H9 (cell line): ENCODE measurements at regions not wholly inside any gene's neighbourhood (a gene's known extent, or its start where the extent isn't known, plus 50 kb on each side); places are given as distances from the start of the nearest gene placed in this dataset.

Experiments used
- DNase-seq: peaks from one replicate; pipeline ENCODE4 v3.0.0-alpha.2; 2017
- H2AFZ ChIP-seq: one replicate; pipeline ENCODE4 v1.6.1; 2013; ENCODE audit warnings: mild to moderate bottlenecking, low read length, control low read depth, moderate library complexity
- H2AK5ac ChIP-seq: 2 replicates; pipeline ENCODE4 v1.6.1; 2013; ENCODE audit warnings: low read length, control low read depth, mixed read lengths; ENCODE audit not compliant: insufficient read length
- H2BK120ac ChIP-seq: one replicate; pipeline ENCODE4 v1.6.1; 2013; ENCODE audit warnings: low read depth, mild to moderate bottlenecking, low read length, control low read depth, inconsistent platforms; ENCODE audit not compliant: poor library complexity, severe bottlenecking
- H2BK12ac ChIP-seq: 2 replicates; pipeline ENCODE4 v1.6.1; 2013; ENCODE audit warnings: low read length, control low read depth, mixed read lengths, low read depth; ENCODE audit not compliant: insufficient read length
- H2BK15ac ChIP-seq: 2 replicates; pipeline ENCODE4 v1.6.1; 2013; ENCODE audit warnings: low read depth, low read length, control low read depth
- H2BK20ac ChIP-seq: one replicate; pipeline ENCODE4 v1.6.1; 2013; ENCODE audit warnings: low read depth, mild to moderate bottlenecking, low read length, control low read depth, inconsistent platforms; ENCODE audit not compliant: poor library complexity, severe bottlenecking
- H2BK5ac ChIP-seq: 2 replicates; pipeline ENCODE4 v1.6.1; 2013; ENCODE audit warnings: low read length, control low read depth, mixed read lengths; ENCODE audit not compliant: insufficient read length
- H3K14ac ChIP-seq: 2 replicates; pipeline ENCODE4 v1.6.1; 2013; ENCODE audit warnings: low read length, control low read depth; ENCODE audit not compliant: insufficient read depth
- H3K18ac ChIP-seq: 2 replicates; pipeline ENCODE4 v1.6.1; 2013; ENCODE audit warnings: low read depth, mild to moderate bottlenecking, mixed read lengths, low read length, control low read depth; ENCODE audit not compliant: insufficient read length
- H3K23ac ChIP-seq: 2 replicates; pipeline ENCODE4 v1.6.1; 2013; ENCODE audit warnings: low read length, control low read depth, mixed read lengths, low read depth; ENCODE audit not compliant: insufficient read length
- H3K23me2 ChIP-seq: 2 replicates; pipeline ENCODE4 v1.6.1; 2013; ENCODE audit warnings: low read depth, mild to moderate bottlenecking, mixed read lengths, low read length, control low read depth; ENCODE audit not compliant: insufficient read length, poor library complexity, severe bottlenecking
- H3K27ac ChIP-seq: 2 replicates; pipeline ENCODE4 v1.5.1; 2013; ENCODE audit warnings: low read length, control low read depth, mixed read lengths, low read depth; ENCODE audit not compliant: insufficient read length
- H3K27me3 ChIP-seq: 2 replicates; pipeline ENCODE4 v1.6.1; 2013; ENCODE audit warnings: low read length, control low read depth, inconsistent platforms; ENCODE audit not compliant: insufficient read depth
- H3K4ac ChIP-seq: 2 replicates; pipeline ENCODE4 v1.6.1; 2013; ENCODE audit warnings: low read depth, mild to moderate bottlenecking, control low read depth, inconsistent platforms, low read length, moderate library complexity
- H3K4me1 ChIP-seq: 2 replicates; pipeline ENCODE4 v1.6.1; 2013; ENCODE audit warnings: low read length, control low read depth, inconsistent platforms; ENCODE audit not compliant: insufficient read depth
- H3K4me2 ChIP-seq: 2 replicates; pipeline ENCODE4 v1.6.1; 2013; ENCODE audit warnings: low read length, control low read depth, mixed read lengths; ENCODE audit not compliant: insufficient read length, insufficient read depth
- H3K56ac ChIP-seq: 2 replicates; pipeline ENCODE4 v1.6.1; 2013; ENCODE audit warnings: low read depth, mild to moderate bottlenecking, mixed read lengths, low read length, control low read depth; ENCODE audit not compliant: insufficient read length
- H3K79me1 ChIP-seq: 2 replicates; pipeline ENCODE4 v1.6.1; 2013; ENCODE audit warnings: low read depth, mild to moderate bottlenecking, moderate library complexity, low read length, control low read depth, inconsistent platforms; ENCODE audit not compliant: insufficient read depth, poor library complexity, severe bottlenecking
- H3K79me2 ChIP-seq: 2 replicates; pipeline ENCODE4 v1.6.1; 2013; ENCODE audit warnings: low read length, control low read depth, inconsistent platforms; ENCODE audit not compliant: insufficient read depth
- H3K9ac ChIP-seq: 2 replicates; pipeline ENCODE4 v1.6.1; 2013; ENCODE audit warnings: low read length, control low read depth, mixed read lengths; ENCODE audit not compliant: insufficient read length; ENCODE audit errors: extremely low read depth
- H3K9me3 ChIP-seq: one replicate; pipeline ENCODE4 v1.6.1; 2013; ENCODE audit warnings: low read depth, low read length, inconsistent platforms; ENCODE audit not compliant: control insufficient read depth
- H3T11ph ChIP-seq: one replicate; pipeline ENCODE4 v1.6.1; 2013; ENCODE audit warnings: mild to moderate bottlenecking, low read length, control low read depth, inconsistent platforms
- H4K20me1 ChIP-seq: one replicate; pipeline ENCODE4 v1.6.1; 2013; ENCODE audit not compliant: control insufficient read depth, insufficient read length, insufficient read depth
- H4K5ac ChIP-seq: 2 replicates; pipeline ENCODE4 v1.6.1; 2013; ENCODE audit warnings: low read depth, mild to moderate bottlenecking, mixed read lengths, low read length, control low read depth; ENCODE audit not compliant: insufficient read length
- H4K8ac ChIP-seq: replicated peaks from 2 replicates; pipeline ENCODE4 v1.6.1; 2013; ENCODE audit warnings: low read length, control low read depth, mixed read lengths, low read depth; ENCODE audit not compliant: insufficient read length
- H4K91ac ChIP-seq: 2 replicates; pipeline ENCODE4 v1.6.1; 2013; ENCODE audit warnings: low read depth, mild to moderate bottlenecking, moderate library complexity, mixed read lengths, low read length, control low read depth; ENCODE audit not compliant: insufficient read length
- H3K27ac Mint-ChIP-seq, 3 experiments: 2 replicates in 2 of 3; 3 replicates in 1 of 3; pipeline ENCODE4 v1.8.0; 2020 to 2021; ENCODE audit warnings: mixed read lengths in 3 of 3, mild to moderate bottlenecking in 1 of 3, moderate library complexity in 1 of 3
- H3K27me3 Mint-ChIP-seq: 2 replicates; pipeline ENCODE4 v1.8.0; 2021; ENCODE audit warnings: low read depth, mild to moderate bottlenecking, moderate library complexity, mixed read lengths
- H3K36me3 Mint-ChIP-seq, 3 experiments: 2 replicates in 2 of 3; 3 replicates in 1 of 3; pipeline ENCODE4 v1.8.0; 2020 to 2021; ENCODE audit warnings: low read depth in 3 of 3, mixed read lengths in 3 of 3; ENCODE audit not compliant: insufficient read depth in 1 of 3
- H3K4me1 Mint-ChIP-seq, 2 experiments: 2 replicates each; pipeline ENCODE4 v1.8.0; 2020; ENCODE audit warnings: mixed read lengths in 2 of 2
- H3K4me3 Mint-ChIP-seq, 2 experiments: 2 replicates in 1 of 2; 3 replicates in 1 of 2; pipeline ENCODE4 v1.8.0; 2020 to 2021; ENCODE audit warnings: mild to moderate bottlenecking in 2 of 2, mixed read lengths in 2 of 2, moderate library complexity in 1 of 2
- H3K9me3 Mint-ChIP-seq, 2 experiments: 2 replicates in 1 of 2; 3 replicates in 1 of 2; pipeline ENCODE4 v1.8.0; 2020; ENCODE audit warnings: mild to moderate bottlenecking in 2 of 2, mixed read lengths in 2 of 2, moderate library complexity in 1 of 2
- WGBS: extraction: QIAGEN DNeasy Blood & Tissue Kit; methylation state at CpG from one replicate; pipeline ENCODE4 v1.1.7; 2013; ENCODE audit warnings: missing lambda C conversion rate, low lambda C conversion rate, mixed read lengths; ENCODE audit not compliant: insufficient read length; ENCODE audit errors: extremely low coverage; 5-methylcytosine and 5-hydroxymethylcytosine counted together
- TF ChIP-seq, protein P1 (sequence below): fragments of 200-600 bp; sonication (generic); conservative IDR thresholded peaks from 3 replicates; pipeline ENCODE4 v1.8.0; 2021; ENCODE audit warnings: antibody characterized with exemption, mild to moderate bottlenecking

DNA sequence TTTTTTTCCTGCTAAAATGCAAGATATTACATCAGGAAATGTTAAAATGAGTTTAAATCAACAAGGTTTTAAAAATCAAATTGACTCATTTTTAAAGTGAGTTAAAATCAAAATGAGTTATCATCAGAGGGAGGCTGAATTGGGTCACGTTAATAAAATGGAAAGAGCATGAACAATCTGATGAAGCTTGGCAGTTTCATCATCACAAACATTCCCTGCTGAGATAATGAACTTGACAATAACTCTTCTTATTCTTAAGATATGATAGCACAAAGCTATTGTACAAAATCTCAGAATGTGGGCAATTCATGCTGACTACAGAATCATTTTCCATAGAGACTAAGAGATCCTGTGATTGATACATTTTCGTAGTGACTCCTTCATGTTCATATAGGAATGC lies 1086.7 kb downstream of the STIM2 start:
- H3K79me1 ChIP-seq = no peaks in the 10 kb centered on the region
- Mint-ChIP-seq H3K27me3 (no peaks in the 10 kb centered on the region), H3K4me3 (no peak overlapping the region), H3K27ac (no peak overlapping the region), H3K4me1 (no peaks in the 10 kb centered on the region), H3K9me3 (no peaks in the 10 kb centered on the region), H3K36me3 (no peaks in the 10 kb centered on the region)
- H2BK12ac ChIP-seq = no peak overlapping the region
- no peaks in the 10 kb centered on the region for H3K23me2 ChIP-seq
- no peaks in the 10 kb centered on the region for H4K20me1 ChIP-seq
- H2AFZ ChIP-seq = no peak overlapping the region
- no peak overlapping the region for H4K8ac ChIP-seq
- H2AK5ac ChIP-seq = no peak overlapping the region
- H3K9me3 ChIP-seq = no peaks in the 10 kb centered on the region
- no peaks in the 10 kb centered on the region for H3K79me2 ChIP-seq
- H3K18ac ChIP-seq = no peak overlapping the region
- no peak overlapping the region for H2BK20ac ChIP-seq
- TF ChIP-seq, protein P1, sequence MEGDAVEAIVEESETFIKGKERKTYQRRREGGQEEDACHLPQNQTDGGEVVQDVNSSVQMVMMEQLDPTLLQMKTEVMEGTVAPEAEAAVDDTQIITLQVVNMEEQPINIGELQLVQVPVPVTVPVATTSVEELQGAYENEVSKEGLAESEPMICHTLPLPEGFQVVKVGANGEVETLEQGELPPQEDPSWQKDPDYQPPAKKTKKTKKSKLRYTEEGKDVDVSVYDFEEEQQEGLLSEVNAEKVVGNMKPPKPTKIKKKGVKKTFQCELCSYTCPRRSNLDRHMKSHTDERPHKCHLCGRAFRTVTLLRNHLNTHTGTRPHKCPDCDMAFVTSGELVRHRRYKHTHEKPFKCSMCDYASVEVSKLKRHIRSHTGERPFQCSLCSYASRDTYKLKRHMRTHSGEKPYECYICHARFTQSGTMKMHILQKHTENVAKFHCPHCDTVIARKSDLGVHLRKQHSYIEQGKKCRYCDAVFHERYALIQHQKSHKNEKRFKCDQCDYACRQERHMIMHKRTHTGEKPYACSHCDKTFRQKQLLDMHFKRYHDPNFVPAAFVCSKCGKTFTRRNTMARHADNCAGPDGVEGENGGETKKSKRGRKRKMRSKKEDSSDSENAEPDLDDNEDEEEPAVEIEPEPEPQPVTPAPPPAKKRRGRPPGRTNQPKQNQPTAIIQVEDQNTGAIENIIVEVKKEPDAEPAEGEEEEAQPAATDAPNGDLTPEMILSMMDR = no peak
- DNase-seq = no peak
- H3K4me1 ChIP-seq = no peaks in the 10 kb centered on the region
- H2BK15ac ChIP-seq = no peak overlapping the region
- H3K27me3 ChIP-seq = no peaks in the 10 kb centered on the region
- H3T11ph ChIP-seq = no peak overlapping the region
- no CpG with 5 or more reads among the region's 2 CpGs for WGBS
- no peak overlapping the region for H3K23ac ChIP-seq
- H2BK5ac ChIP-seq = no peak overlapping the region
- no peak overlapping the region for H3K4ac ChIP-seq
- H2BK120ac ChIP-seq = no peak overlapping the region
- no peak overlapping the region for H4K91ac ChIP-seq
- no peak overlapping the region for H3K4me2 ChIP-seq
- no peak overlapping the region for H3K27ac ChIP-seq
- no peak overlapping the region for H3K56ac ChIP-seq
- no peak overlapping the region for H3K9ac ChIP-seq
- no peak overlapping the region for H4K5ac ChIP-seq
- no peak overlapping the region for H3K14ac ChIP-seq
